ENCODE measurements at regions not wholly inside any gene's neighbourhood (a gene's known extent, or its start where the extent isn't known, plus 50 kb on each side); places are given as distances from the start of the nearest gene placed in this dataset.

- TF ChIP-seq POLR2AphosphoS5 (IDR thresholded peaks at IDR 0.05; ENCODE audit: low read depth, low read length) (no peak), CTCF (IDR thresholded peaks at IDR 0.05) (no peak)
These were observed 132.4 kb upstream of the IRX5 start for GRCh38 chr16:54798267-54798666.
